ENCODE measurements at regions not wholly inside any gene's neighbourhood (a gene's known extent, or its start where the extent isn't known, plus 50 kb on each side); places are given as distances from the start of the nearest gene placed in this dataset.

DNA sequence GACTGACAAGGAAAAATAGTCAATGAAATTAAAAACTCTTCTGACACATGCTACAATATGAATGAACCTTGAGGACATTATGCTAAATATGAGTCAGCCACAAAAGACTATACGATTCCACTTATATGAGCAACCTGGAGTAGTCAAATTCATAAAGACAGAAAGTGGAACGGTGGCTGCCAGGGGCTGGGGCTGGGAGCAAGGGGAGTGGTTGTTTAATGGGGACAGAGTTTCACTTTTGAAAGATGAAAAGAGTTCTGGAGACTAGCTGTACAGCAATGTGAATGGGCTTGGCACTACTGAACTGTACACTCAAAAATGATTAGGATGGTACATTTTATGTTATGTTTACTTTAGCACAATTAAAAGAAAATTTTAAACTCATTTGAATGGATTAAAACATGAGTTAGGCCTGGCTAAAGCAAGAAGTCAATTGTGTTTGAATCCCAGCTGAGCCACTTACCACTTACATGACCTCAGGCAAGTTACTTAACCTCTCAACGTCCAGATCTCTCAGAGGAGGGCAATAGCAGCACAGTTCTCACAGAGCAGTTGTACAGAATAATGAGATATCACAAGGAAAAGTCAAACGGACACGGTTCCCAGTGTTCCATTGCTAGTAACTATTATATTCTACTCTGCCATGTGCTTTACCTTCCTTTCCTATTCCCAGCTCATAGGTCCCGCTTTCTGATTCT is 102.5 kb downstream of the SPTSSA start:
- TF ChIP-seq EGR1 (IDR thresholded peaks at IDR 0.05) (no peak), TEAD4 (IDR thresholded peaks at IDR 0.05) (no peak), NFIC (IDR thresholded peaks at IDR 0.05) (no peak), CREB1 (IDR thresholded peaks at IDR 0.05; ENCODE audit: low read depth) (no peak), YY1 (IDR thresholded peaks at IDR 0.05; ENCODE audit: low read depth) (no peak), FOXM1 (IDR thresholded peaks at IDR 0.05; ENCODE audit: borderline replicate concordance, low read depth) (no peak), TAF1 (IDR thresholded peaks at IDR 0.05; ENCODE audit: low read depth) (no peak)
- TF ChIP-seq, protein P1, sequence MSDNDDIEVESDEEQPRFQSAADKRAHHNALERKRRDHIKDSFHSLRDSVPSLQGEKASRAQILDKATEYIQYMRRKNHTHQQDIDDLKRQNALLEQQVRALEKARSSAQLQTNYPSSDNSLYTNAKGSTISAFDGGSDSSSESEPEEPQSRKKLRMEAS (IDR thresholded peaks at IDR 0.05) = no peak
- TF ChIP-seq, protein P2, sequence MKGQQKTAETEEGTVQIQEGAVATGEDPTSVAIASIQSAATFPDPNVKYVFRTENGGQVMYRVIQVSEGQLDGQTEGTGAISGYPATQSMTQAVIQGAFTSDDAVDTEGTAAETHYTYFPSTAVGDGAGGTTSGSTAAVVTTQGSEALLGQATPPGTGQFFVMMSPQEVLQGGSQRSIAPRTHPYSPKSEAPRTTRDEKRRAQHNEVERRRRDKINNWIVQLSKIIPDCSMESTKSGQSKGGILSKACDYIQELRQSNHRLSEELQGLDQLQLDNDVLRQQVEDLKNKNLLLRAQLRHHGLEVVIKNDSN (IDR thresholded peaks at IDR 0.05) = no peak
